Vagina (tissue), 2 donors: ENCODE measurements at regions not wholly inside any gene's neighbourhood (a gene's known extent, or its start where the extent isn't known, plus 50 kb on each side); places are given as distances from the start of the nearest gene placed in this dataset.

Source experiments
- DNase-seq, 2 donors: peaks; one replicate each; pipeline ENCODE4 v3.0.0-alpha.2; 2017; ENCODE audit errors: extremely low spot score in 2 of 2
- H3K27ac ChIP-seq: fragments of 200-600 bp; sonication (generic); one replicate; pipeline ENCODE4 v1.5.1; 2019
- H3K27me3 ChIP-seq: fragments of 200-600 bp; sonication (generic); one replicate; pipeline ENCODE4 v1.5.1; 2019
- H3K36me3 ChIP-seq, 2 donors: fragments of 200-600 bp; sonication (generic); one replicate each; pipeline ENCODE4 v1.5.1; 2017 to 2019
- H3K4me1 ChIP-seq: fragments of 200-600 bp; sonication (generic); one replicate; pipeline ENCODE4 v1.5.1; 2019
- H3K4me3 ChIP-seq, 2 donors: fragments of 200-600 bp; sonication (generic); 1 replicate in 1 of 2; 2 replicates in 1 of 2; pipeline ENCODE4 v1.5.1; 2016 to 2019
- H3K9me3 ChIP-seq: fragments of 200-600 bp; sonication (generic); one replicate; pipeline ENCODE4 v1.5.1; 2019
- CTCF ChIP-seq, 3 experiments: fragments of 450-650 bp in 2 of 3; fragments of 200-600 bp in 1 of 3; sonication (generic) in 1 of 3; IDR thresholded peaks; one replicate each; pipeline ENCODE4 v1.5.1; 2017 to 2019; ENCODE audit warnings: antibody characterized with exemption in 3 of 3, mild to moderate bottlenecking in 2 of 3, moderate library complexity in 2 of 3
- POLR2A ChIP-seq, 2 donors: fragments of 450-650 bp; IDR thresholded peaks; one replicate each; pipeline ENCODE4 v1.6.1; 2017; ENCODE audit warnings: antibody characterized with exemption in 2 of 2, mild to moderate bottlenecking in 2 of 2, moderate library complexity in 2 of 2
- POLR2AphosphoS5 ChIP-seq, 2 donors: sonication (generic); formaldehyde crosslinking; IDR thresholded peaks; one replicate each; pipeline ENCODE4 v1.9.0; 2017; ENCODE audit warnings: antibody characterized with exemption in 2 of 2, mild to moderate bottlenecking in 2 of 2, low read depth in 1 of 2; ENCODE audit not compliant: insufficient read depth in 1 of 2
- intact Hi-C: fragments of 100-400 bp; cut with DNase I; formaldehyde crosslinking; loops from one replicate; pipeline ENCODE4 v1.15.1; 2023

GRCh38 chr10:70982443-70982842, 94.1 kb upstream of the PCBD1 start:
- intact Hi-C loops: no loop called here
- Histone ChIP-seq H3K4me1 (no peaks in the 10 kb centered on the region), H3K27me3 (no peaks in the 10 kb centered on the region), H3K4me3 (no peak overlapping the region), H3K27ac (no peak overlapping the region), H3K9me3 (no peaks in the 10 kb centered on the region), H3K36me3 (no peaks in the 10 kb centered on the region)
- TF ChIP-seq POLR2AphosphoS5 (IDR thresholded peaks at IDR 0.05; ENCODE audit: insufficient read depth in 1 of 2, low read depth in 1 of 2) (no peak), POLR2A (IDR thresholded peaks at IDR 0.05) (no peak), CTCF (IDR thresholded peaks at IDR 0.05) (no peak)
- DNase-seq: no peak

GRCh38 chr10:70984986-70985722, 96.8 kb upstream of the PCBD1 start:
- no peaks in the 10 kb centered on the region for H3K9me3 ChIP-seq
- no peaks in the 10 kb centered on the region for H3K36me3 ChIP-seq
- H3K27ac ChIP-seq: no peak overlapping the region
- no peak for TF ChIP-seq POLR2A (IDR thresholded peaks at IDR 0.05)
- TF ChIP-seq CTCF (IDR thresholded peaks at IDR 0.05): no peak
- no peak for TF ChIP-seq POLR2AphosphoS5 (IDR thresholded peaks at IDR 0.05; ENCODE audit: insufficient read depth in 1 of 2, low read depth in 1 of 2)
- no peak for DNase-seq
- no peak overlapping the region for H3K4me3 ChIP-seq
- intact Hi-C loops: no loop called here
- no peaks in the 10 kb centered on the region for H3K4me1 ChIP-seq
- H3K27me3 ChIP-seq: no peaks in the 10 kb centered on the region

- Histone ChIP-seq H3K27ac (no peak overlapping the region), H3K4me1 (no peaks in the 10 kb centered on the region), H3K9me3 (no peaks in the 10 kb centered on the region), H3K4me3 (no peak overlapping the region), H3K27me3 (no peaks in the 10 kb centered on the region), H3K36me3 (no peaks in the 10 kb centered on the region)
- no peak for TF ChIP-seq CTCF (IDR thresholded peaks at IDR 0.05)
- no peak for TF ChIP-seq POLR2AphosphoS5 (IDR thresholded peaks at IDR 0.05; ENCODE audit: insufficient read depth in 1 of 2, low read depth in 1 of 2)
- no peak for TF ChIP-seq POLR2A (IDR thresholded peaks at IDR 0.05)
- intact Hi-C loops: no loop called here
- DNase-seq: no peak
These were observed 97.7 kb upstream of the PCBD1 start for GRCh38 chr10:70985824-70986622.

GRCh38 chr10:70986623-70986950, 98.2 kb upstream of the PCBD1 start:
- H3K36me3 ChIP-seq: no peaks in the 10 kb centered on the region
- no peak overlapping the region for H3K27ac ChIP-seq
- H3K9me3 ChIP-seq: no peaks in the 10 kb centered on the region
- intact Hi-C loops: no loop called here
- no peak for DNase-seq
- TF ChIP-seq POLR2AphosphoS5 (IDR thresholded peaks at IDR 0.05; ENCODE audit: insufficient read depth in 1 of 2, low read depth in 1 of 2) (no peak), CTCF (IDR thresholded peaks at IDR 0.05) (no peak), POLR2A (IDR thresholded peaks at IDR 0.05) (no peak)
- no peaks in the 10 kb centered on the region for H3K27me3 ChIP-seq
- H3K4me3 ChIP-seq: no peak overlapping the region
- H3K4me1 ChIP-seq: no peaks in the 10 kb centered on the region
